ENCODE measurements at regions not wholly inside any gene's neighbourhood (a gene's known extent, or its start where the extent isn't known, plus 50 kb on each side); places are given as distances from the start of the nearest gene placed in this dataset.

GRCh38 chr4:81652069-81652478 lies 180.4 kb upstream of the RASGEF1B start:
- TF ChIP-seq POLR2A (IDR thresholded peaks at IDR 0.05; ENCODE audit: low read depth) (no peak), POLR2AphosphoS5 (IDR thresholded peaks at IDR 0.05) (no peak), EP300 (IDR thresholded peaks at IDR 0.05) (no peak)
- TF ChIP-seq, protein P1, sequence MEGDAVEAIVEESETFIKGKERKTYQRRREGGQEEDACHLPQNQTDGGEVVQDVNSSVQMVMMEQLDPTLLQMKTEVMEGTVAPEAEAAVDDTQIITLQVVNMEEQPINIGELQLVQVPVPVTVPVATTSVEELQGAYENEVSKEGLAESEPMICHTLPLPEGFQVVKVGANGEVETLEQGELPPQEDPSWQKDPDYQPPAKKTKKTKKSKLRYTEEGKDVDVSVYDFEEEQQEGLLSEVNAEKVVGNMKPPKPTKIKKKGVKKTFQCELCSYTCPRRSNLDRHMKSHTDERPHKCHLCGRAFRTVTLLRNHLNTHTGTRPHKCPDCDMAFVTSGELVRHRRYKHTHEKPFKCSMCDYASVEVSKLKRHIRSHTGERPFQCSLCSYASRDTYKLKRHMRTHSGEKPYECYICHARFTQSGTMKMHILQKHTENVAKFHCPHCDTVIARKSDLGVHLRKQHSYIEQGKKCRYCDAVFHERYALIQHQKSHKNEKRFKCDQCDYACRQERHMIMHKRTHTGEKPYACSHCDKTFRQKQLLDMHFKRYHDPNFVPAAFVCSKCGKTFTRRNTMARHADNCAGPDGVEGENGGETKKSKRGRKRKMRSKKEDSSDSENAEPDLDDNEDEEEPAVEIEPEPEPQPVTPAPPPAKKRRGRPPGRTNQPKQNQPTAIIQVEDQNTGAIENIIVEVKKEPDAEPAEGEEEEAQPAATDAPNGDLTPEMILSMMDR (IDR thresholded peaks at IDR 0.05) = no peak
- intact Hi-C loops (cut with DNase I) = no loop called here
- Histone ChIP-seq H3K27ac (replicated peaks in 1 of 4) (no peak overlapping the region), H3K4me1 (no peaks in the 10 kb centered on the region), H3K4me3 (no peak overlapping the region), H3K36me3 (no peaks in the 10 kb centered on the region), H3K9me3 (peaks cover 0 to under 1% (median 0%) of the 10 kb centered on the region in 4 donors), H3K27me3 (no peaks in the 10 kb centered on the region)
- 75% methylated on average over 2 of the region's 2 CpGs for WGBS
- no peak for DNase-seq (ENCODE audit: extremely low spot score)

DNA sequence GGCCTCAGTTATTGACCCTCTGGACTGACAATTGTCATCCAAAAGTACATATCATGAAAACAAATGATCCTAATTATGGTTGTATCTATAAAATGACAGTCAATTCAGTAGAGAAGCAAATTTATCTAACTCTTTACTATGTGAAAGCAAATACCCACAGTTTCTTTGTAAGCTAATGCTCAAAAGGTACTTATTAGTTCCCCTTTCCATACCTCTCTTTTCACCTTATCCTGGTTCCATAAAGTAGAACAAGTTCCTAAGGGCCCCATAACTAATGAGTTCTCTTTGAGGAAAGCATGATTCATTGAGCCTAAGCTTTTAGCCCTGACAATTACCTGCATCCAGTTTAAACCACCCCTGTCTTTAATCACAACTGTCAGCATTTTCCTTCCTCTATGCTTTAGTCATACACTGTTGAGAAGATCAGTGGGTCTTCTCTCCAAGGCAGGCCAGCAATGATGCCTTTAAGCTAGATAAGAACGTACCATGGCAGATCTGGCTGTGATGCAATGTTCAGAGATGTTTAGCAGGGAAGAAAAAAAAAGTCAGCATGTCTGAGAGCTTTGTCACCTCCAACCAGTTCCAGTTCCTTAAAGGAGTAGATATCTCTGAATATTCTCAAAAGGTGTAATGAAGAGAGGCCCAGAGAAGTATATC lies 179.7 kb upstream of the RASGEF1B start:
- WGBS = 64% methylated on average over 1 of the region's 1 CpG
- intact Hi-C loops (cut with DNase I) = no loop called here
- H3K27me3 ChIP-seq = no peaks in the 10 kb centered on the region

DNA sequence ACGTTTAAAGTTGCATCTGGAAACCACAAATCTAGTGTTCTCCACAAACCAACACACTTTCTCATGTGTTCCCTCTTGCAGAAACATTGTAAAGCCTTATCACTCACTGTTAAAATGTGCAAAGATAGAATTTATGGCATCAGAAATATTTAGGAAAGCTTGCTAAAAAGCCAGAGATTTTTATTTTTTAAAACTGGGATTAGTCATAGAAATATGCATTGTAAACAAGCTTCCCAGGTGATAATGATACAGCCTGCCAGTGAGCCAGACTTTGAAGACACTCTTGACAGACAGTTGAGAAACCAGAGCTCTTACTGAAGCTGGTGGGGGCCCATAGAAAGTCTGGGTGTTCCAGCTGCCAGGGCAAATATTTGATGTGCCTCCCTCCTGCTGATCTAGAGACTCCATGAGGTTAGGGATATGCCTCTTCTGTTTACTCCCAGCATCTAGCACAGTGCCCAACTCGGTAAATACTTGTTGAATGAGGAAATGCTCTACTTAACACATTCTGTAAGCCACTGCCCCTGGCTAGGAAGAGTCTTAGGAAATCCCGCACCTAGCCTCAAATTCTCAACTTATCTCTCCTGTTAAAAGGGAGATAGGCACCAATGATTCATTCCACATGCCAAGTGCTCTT lies 179.0 kb upstream of the RASGEF1B start:
- WGBS = 59% methylated on average over 3 of the region's 3 CpGs
- intact Hi-C loops (cut with DNase I) = no loop called here
- Histone ChIP-seq H3K27ac (replicated peaks in 1 of 4) (no peak overlapping the region), H3K36me3 (no peaks in the 10 kb centered on the region), H3K27me3 (no peaks in the 10 kb centered on the region), H3K9me3 (no peaks in the 10 kb centered on the region), H3K4me3 (no peak overlapping the region), H3K4me1 (no peaks in the 10 kb centered on the region)
- TF ChIP-seq EP300 (IDR thresholded peaks at IDR 0.05) = no peak
- no peak for TF ChIP-seq POLR2A (IDR thresholded peaks at IDR 0.05; ENCODE audit: low read depth)
- TF ChIP-seq POLR2AphosphoS5 (IDR thresholded peaks at IDR 0.05) = no peak
- DNase-seq (ENCODE audit: extremely low spot score) = no peak

More for the DNA sequence above, 179.7 kb upstream of the RASGEF1B start:
- Histone ChIP-seq H3K9me3 (no peaks in the 10 kb centered on the region), H3K27ac (replicated peaks in 1 of 4) (no peak overlapping the region), H3K36me3 (no peaks in the 10 kb centered on the region), H3K4me1 (no peaks in the 10 kb centered on the region), H3K4me3 (no peak overlapping the region)
- DNase-seq (ENCODE audit: extremely low spot score) = no peak
- TF ChIP-seq POLR2AphosphoS5 (IDR thresholded peaks at IDR 0.05) (no peak), POLR2A (IDR thresholded peaks at IDR 0.05; ENCODE audit: low read depth) (no peak), EP300 (IDR thresholded peaks at IDR 0.05) (no peak)
- TF ChIP-seq, protein P1 (IDR thresholded peaks at IDR 0.05) = no peak

DNA sequence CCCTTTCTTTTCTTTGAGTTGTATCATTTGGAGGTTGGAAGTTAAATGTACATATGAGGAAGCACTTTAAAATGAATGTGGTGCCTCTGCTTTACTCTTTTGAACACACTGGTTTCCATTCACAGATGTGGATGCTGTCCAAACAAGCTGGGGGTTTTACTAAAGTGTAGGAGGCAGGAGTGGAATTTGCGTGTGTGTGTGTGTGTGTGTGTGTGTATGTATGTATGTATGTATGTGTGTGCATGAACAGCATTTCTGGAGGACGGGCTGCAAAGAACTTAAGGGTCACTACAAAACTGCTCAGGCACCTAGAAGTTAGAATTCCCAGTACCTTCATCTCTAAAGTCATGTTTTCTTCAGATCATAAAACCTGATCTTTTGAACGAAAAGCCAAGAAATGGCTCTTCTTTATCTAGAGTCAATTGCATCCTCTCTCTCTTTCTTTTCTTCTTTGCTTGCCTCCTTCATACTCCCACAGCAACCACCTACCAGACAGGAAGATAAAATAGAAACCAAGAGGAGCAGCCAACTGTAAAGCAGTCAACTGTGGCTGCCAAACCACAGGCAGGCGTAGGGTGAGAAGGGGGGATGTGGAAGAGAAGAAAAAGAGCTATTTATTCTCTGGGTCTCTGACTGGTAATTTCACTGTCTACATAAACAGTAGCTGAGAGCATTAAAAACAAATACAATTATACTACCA lies 177.0 kb upstream of the RASGEF1B start:
- 51% methylated on average over 4 of the region's 4 CpGs for WGBS
- no peak overlapping the region for H3K27ac ChIP-seq (replicated peaks in 1 of 4)

DNA sequence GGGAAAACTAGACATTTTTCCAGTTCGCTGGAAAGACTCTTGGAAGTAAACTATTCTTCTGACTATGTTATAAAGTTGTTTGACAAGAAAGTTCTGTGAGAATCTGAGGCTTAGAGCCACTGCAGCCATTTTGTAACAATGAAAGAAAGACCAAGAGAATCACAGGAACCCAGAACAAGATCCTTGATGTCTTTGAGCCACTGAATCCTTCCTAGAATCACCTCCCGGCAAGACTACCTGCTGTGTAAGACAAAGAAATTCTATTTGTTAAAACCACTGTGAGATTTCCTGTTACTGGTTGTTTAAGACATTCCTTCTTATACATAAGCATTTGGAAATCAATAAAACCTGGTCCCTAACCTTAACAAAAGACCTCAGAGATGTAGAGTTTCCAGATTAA lies 175.7 kb upstream of the RASGEF1B start:
- no peak overlapping the region for H3K4me3 ChIP-seq
- H3K27ac ChIP-seq (replicated peaks in 1 of 4) = no peak overlapping the region
- TF ChIP-seq, protein P1 (IDR thresholded peaks at IDR 0.05) = no peak
- TF ChIP-seq POLR2A (IDR thresholded peaks at IDR 0.05; ENCODE audit: low read depth) (no peak), POLR2AphosphoS5 (IDR thresholded peaks at IDR 0.05) (no peak), EP300 (IDR thresholded peaks at IDR 0.05) (no peak)
- intact Hi-C loops (cut with DNase I) = no loop called here
- no peaks in the 10 kb centered on the region for H3K36me3 ChIP-seq
- WGBS = 93% methylated on average over 2 of the region's 2 CpGs
- H3K4me1 ChIP-seq = no peaks in the 10 kb centered on the region
- DNase-seq (ENCODE audit: extremely low spot score) = no peak
- H3K9me3 ChIP-seq = no peaks in the 10 kb centered on the region
- H3K27me3 ChIP-seq = no peaks in the 10 kb centered on the region

More for the DNA sequence above, 177.0 kb upstream of the RASGEF1B start:
- no peak overlapping the region for H3K4me3 ChIP-seq
- TF ChIP-seq POLR2A (IDR thresholded peaks at IDR 0.05; ENCODE audit: low read depth) = no peak
- no peak for TF ChIP-seq EP300 (IDR thresholded peaks at IDR 0.05)
- intact Hi-C loops (cut with DNase I) = no loop called here
- no peaks in the 10 kb centered on the region for H3K4me1 ChIP-seq
- H3K36me3 ChIP-seq = no peaks in the 10 kb centered on the region
- no peak for DNase-seq (ENCODE audit: extremely low spot score)
- no peaks in the 10 kb centered on the region for H3K9me3 ChIP-seq
- no peaks in the 10 kb centered on the region for H3K27me3 ChIP-seq
